NCI-H748 (cell line): ENCODE measurements at regions not wholly inside any gene's neighbourhood (a gene's known extent, or its start where the extent isn't known, plus 50 kb on each side); places are given as distances from the start of the nearest gene placed in this dataset.
"Not testable (repeated sequence)": the region's sequence is repeated elsewhere in the genome, so short reads cannot be mapped to it uniquely, and the experiment has no call there.

Experiments
- DNase-seq: peaks from one replicate; lab custom pipeline; 2025; ENCODE audit not compliant: unreplicated experiment; lab: John Stamatoyannopoulos, UW

GRCh38 chr4:156553659-156554058 is 417.9 kb downstream of the PDGFC start:
- no peak for DNase-seq

- DNase-seq = no peak
Observed at GRCh38 chr4:156547891-156548290, 423.7 kb downstream of the PDGFC start.

DNA sequence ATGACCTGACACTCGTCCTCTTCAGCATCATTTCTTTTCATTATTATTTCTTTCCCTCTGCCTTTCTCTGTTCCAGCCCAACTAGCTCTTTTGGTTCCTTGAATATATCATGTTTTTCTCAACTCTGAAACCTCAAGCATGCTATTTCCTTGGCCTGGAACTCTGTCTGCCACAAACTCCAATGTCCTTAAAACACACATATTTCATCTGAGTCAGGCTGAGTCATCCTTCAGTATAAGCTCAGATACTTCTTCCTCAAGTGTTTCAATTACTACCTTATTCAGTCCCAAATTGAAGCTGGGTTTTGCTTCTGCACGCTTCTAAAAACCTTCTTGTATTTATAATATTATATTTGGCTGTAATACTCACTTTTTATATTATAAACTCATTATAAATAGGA is 424.2 kb downstream of the PDGFC start:
- no peak for DNase-seq

DNA sequence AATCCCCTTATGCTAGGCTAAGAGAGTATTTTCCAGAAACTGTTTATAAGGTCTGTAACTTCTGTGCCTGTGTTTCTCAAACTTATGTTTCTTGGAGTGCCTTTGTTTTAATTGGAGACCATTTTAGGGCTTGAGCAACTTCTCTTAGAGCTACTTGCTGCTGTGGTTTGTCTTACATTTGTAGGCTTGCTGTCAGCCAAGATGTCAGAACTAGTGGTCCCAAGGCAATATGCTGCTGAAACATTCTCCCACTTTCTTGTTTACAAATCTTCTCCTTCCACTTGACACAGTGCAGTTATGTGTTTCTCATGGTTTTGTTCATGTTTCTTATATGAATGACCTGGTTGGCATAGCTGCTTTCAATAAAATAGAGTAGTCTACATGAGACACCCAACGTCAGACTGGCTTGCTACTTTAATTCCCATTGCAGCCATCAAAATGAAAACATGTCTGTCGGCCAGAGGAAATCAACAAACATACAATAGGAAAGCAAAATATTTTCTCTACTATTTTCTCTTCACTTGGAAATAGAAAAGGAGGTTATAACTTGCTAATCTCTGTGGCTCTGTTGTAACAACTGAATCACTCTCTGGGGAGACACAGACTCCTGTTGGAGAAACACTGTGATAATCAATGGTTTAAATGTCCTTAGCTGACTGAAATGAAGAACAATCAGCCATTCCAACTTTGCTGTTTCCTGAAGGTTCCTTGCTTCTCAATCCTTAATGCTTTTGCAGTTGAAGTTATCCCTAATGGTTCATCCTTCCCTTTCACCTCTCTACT is 426.4 kb downstream of the PDGFC start:
- no peak for DNase-seq

DNA sequence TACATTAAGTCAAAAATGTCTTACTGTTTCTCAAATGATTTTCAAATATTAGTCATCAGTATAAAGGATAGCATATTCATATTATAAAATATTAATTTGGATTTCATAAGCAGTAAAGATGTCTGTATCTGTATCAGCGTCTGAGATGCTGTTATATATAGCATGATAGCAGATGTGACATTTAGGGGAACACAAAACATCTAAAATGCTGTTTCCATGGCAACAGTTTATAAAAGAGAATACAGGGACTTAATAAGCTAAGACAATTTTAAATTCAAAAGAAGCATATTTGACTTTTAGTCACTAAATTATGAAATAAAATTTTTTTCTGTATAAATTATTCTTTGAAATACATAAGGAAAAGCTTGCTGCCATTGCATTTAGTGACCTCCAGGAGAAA is 432.2 kb downstream of the PDGFC start:
- no peak for DNase-seq

DNA sequence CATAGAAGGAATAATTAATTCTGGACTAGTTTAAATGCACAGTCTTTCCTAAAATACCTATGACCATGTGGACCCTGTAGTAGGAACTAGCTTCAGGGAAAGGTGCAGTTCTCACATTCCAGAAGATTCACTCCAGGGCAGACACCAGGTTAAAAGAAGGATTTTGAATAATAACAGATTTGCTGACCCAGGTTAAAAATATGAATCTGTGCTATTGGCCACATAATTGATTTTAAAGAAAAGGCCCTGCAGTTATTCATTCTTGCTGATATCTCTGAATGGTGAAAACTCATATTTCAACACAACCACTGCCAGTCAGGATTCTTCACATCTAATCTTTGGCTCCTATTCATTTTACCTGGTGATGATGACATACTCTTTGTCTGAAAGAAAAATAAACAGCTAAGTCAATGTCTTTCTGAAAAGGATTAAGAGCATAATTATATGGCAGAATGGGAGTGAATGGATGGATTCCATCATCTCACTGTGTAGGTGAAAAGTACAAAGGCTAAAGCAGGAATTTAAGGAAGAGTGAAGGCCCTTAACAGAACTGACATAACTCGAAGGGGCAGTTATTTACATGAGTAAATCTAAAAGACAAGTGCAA is 432.8 kb downstream of the PDGFC start:
- DNase-seq = peak; percentile 57

- no peak for DNase-seq
Observed at GRCh38 chr4:156538210-156538609, 433.4 kb downstream of the PDGFC start.

DNA sequence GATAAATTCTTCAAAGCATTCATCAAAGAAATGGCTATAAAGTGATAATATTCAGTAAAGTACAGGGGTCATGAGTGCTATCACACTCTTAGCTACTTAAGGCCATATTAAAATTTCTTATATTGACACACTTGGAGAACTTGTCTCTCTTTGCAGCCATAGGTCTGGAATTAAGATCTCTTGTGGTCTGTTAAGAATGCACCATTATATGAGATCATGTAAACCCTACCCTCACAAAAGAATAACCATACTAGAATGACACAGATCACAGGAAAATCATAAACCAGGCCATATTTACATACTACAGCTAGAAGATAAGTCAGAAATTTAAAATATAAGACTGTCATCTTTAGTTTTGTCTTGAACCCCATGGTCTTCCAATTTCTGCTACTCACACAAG is 434.3 kb downstream of the PDGFC start:
- no peak for DNase-seq

DNA sequence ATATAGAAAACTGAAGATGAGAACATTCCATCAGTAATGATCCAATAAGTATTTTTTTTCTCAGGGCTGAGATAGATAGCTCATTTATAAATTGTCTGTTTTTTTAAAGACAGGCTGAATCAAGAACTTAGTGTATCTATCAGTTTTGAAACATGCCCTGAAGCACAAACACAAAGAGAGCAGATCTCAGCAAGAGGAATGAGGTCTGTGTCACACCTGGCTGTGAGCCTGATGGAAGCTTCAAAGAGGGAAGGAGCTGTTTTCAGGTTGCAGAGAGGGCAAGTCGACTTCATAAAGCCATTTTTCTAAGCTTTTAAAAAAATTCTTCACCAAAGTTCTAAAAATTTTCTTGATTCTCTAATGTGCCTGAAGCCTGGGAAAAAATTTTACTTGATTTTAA is 434.9 kb downstream of the PDGFC start:
- DNase-seq = peak; percentile 5

DNA sequence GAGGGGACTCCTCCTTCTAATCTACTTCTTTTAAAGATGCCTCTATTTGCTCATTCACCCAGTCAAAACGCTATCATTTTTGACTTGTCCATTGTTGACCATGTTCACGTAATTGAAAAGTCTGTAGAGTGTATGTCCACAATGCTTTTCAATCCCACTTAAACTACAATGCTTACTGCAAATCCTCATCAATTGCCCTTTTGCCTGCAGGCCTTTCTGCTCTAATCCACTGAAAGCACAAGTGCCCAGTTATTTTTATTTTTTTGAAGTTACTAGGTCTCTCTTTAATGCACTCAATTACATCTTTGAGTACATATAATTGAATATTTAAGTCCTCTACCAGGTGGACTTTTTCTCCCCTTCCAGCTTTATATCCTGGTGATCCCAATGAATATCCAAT is 437.4 kb downstream of the PDGFC start:
- no peak for DNase-seq

- DNase-seq = no peak
Observed at GRCh38 chr4:156528216-156528615, 443.4 kb downstream of the PDGFC start.

DNA sequence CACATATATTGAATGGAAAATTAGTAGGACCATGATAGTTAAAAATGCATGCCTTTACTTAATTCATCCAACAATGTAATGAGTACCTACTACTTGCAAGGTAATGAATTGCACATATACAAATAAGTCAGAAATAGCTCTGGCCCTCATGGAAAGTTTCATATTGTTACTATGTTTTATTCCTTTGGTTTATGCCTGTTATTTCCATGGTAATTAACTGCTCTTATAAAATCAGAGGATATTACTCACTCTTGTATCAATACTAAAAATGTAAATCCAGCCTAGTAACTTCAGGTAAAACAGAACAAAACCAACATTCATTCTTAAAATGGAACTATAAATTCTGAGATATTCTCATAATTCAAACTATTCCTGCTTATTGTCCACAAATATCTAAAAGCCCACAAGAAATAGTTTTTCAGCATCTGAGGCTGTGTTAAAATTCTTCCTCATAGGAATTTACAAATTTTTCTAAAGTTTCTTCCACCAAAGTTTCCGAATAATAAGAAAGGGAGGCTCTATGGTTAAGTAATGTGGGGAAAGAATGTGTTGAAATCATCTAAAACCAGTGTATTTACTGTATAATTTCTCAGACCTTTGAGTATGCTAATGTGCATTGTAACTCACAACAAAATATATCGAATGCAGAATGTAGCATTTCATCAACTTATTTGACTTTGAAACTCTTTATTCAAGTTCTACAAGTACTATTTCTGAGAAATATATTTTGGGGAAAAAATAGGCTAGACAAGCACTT is 444.2 kb downstream of the PDGFC start:
- DNase-seq = no peak

GRCh38 chr4:156523991-156524390 is 447.6 kb downstream of the PDGFC start:
- no peak for DNase-seq

DNA sequence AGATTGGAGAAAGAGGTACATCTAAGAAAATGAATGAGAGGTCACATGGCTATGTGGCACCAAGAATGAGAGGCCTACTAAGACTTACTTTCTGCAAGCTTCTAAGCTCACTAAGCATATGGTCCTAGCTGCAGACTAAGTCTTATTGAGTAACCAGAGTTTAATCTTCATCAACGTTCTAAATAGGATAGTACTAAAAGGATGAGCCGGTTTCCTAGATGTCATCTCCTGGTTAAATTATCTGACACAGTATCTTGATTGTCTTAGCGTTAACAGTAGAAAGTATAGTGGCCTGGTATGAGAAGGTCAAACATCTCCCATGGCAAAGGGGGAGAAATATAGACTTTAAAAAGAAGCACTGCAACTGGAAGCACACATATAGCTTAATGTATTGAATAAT is 448.1 kb downstream of the PDGFC start:
- no peak for DNase-seq

DNA sequence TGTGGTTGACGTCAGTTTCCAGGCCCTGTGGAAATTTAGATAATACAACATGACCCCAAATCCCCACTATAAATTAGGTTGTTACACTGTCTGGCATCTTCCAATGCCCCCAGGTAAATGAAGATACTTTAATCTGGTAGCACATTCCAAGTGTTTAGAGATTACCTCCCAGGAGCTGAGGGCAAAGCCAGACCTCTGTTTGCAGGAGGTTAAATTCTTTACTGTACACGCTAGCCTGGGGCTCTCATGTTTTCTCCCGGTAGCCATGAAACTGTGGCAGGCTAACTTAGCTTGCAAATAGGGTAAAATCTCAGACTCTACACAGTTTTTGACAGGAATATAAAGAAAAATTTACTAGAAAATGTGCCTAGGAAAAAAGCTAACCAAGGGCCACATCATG is 450.0 kb downstream of the PDGFC start:
- DNase-seq = no peak

GRCh38 chr4:156517956-156518355 is 453.6 kb downstream of the PDGFC start:
- no peak for DNase-seq

DNA sequence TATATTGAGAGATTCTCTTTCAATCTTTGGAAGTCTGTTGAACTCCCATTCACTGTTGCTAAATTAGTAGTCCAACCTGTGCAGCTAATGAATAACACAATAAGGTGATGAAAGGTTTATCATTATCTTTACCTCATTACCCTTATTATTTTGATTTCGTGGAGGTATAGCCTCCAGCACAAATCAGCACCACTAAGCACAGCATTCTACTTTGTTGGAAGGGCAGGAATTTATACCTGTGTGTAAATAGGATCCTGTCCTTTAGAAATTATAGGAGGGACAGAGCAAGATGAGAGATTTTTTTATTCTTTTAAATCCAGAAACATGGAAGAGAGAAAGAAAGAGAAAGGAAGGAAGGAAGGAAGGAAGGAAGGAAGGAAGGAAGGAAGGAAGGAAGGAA is 454.1 kb downstream of the PDGFC start:
- no peak for DNase-seq

GRCh38 chr4:156516698-156517097 is 454.9 kb downstream of the PDGFC start:
- DNase-seq = no peak

GRCh38 chr4:156515295-156515694 is 456.3 kb downstream of the PDGFC start:
- no peak for DNase-seq

- peak; percentile 2 for DNase-seq
Observed at GRCh38 chr4:156512622-156513021, 459.0 kb downstream of the PDGFC start.

GRCh38 chr4:156509921-156510320 is 461.7 kb downstream of the PDGFC start:
- DNase-seq = not testable (repeated sequence)

GRCh38 chr4:156505341-156505955 is 466.2 kb downstream of the PDGFC start:
- DNase-seq = no peak
